Small intestine (tissue), 7 donors: ENCODE measurements at regions not wholly inside any gene's neighbourhood (a gene's known extent, or its start where the extent isn't known, plus 50 kb on each side); places are given as distances from the start of the nearest gene placed in this dataset.

Experiments
- DNase-seq, 2 donors: peaks; one replicate each; pipeline versions ENCODE4 v3.0.0 to v3.0.0-alpha.2; 2013
- FAIRE-seq: peaks from 2 replicates; lab custom pipeline; 2012; peaks lifted over from hg19 to GRCh38; lab: Jason Lieb, UNC
- H3K27ac ChIP-seq, 3 donors: one replicate each; pipeline ENCODE4 v1.5.1; 2013; ENCODE audit warnings: low read length in 2 of 3, mild to moderate bottlenecking in 2 of 3, control low read depth in 1 of 3, inconsistent platforms in 1 of 3, low read depth in 1 of 3, moderate library complexity in 1 of 3
- H3K27me3 ChIP-seq, 3 donors: one replicate each; pipeline ENCODE4 v1.6.1; 2013; ENCODE audit warnings: low read length in 3 of 3, inconsistent platforms in 1 of 3; ENCODE audit not compliant: control insufficient read depth in 3 of 3, insufficient read depth in 3 of 3
- H3K36me3 ChIP-seq, 3 donors: one replicate each; pipeline ENCODE4 v1.6.1; 2013; ENCODE audit warnings: low read length in 3 of 3, inconsistent platforms in 1 of 3, low read depth in 1 of 3, mild to moderate bottlenecking in 1 of 3, moderate library complexity in 1 of 3; ENCODE audit not compliant: control insufficient read depth in 3 of 3, insufficient read depth in 2 of 3
- H3K4me1 ChIP-seq, 3 donors: one replicate each; pipeline ENCODE4 v1.6.1; 2013; ENCODE audit warnings: low read length in 2 of 3, inconsistent platforms in 1 of 3, low read depth in 1 of 3, mild to moderate bottlenecking in 1 of 3, moderate library complexity in 1 of 3; ENCODE audit not compliant: control insufficient read depth in 3 of 3, insufficient read depth in 2 of 3
- H3K4me3 ChIP-seq, 3 donors: one replicate each; pipeline ENCODE4 v1.5.1; 2013; ENCODE audit warnings: low read length in 3 of 3, control low read depth in 1 of 3, inconsistent platforms in 1 of 3, low read depth in 1 of 3, mild to moderate bottlenecking in 1 of 3, moderate library complexity in 1 of 3
- H3K9me3 ChIP-seq, 2 donors: one replicate each; pipeline ENCODE4 v1.6.1; 2013; ENCODE audit warnings: low read depth in 1 of 2, low read length in 1 of 2; ENCODE audit not compliant: control insufficient read depth in 2 of 2, insufficient read depth in 1 of 2
- WGBS, 3 donors: extraction: QIAGEN DNeasy Blood & Tissue Kit; methylation state at CpG; one replicate each; pipeline ENCODE4 v1.1.7; 2013; 5-methylcytosine and 5-hydroxymethylcytosine counted together
- donor health status: healthy with polysubstance abuse.
- donor health status: control.
- donor health status: control.
- donor health status: Bipolar disorder and iron deficiency.
- donor health status: healthy.

DNA sequence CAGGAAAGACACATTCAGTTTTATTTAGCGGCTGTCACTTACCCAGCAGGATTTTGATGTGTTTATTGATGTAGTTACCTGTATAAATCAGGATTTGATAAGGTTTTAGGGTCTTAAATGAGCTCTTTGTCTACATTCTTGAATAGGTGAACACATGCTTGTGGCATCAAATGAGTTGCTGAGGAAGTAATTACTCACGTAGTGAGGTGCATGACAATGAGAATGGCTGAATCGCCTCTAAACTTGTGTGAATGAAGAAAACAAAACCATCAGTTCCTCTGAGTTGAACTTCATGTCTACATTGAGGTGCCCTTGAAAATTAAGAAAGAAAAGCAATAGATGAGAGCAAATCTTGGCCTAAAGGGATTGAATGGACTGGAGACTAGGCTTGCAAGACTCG lies 245.6 kb upstream of the SATB1 start:
- Histone ChIP-seq H3K9me3 (no peaks in the 10 kb centered on the region), H3K27ac (no peak overlapping the region), H3K36me3 (no peaks in the 10 kb centered on the region), H3K27me3 (no peaks in the 10 kb centered on the region), H3K4me1 (no peaks in the 10 kb centered on the region), H3K4me3 (no peak overlapping the region)
- DNase-seq (no peak), FAIRE-seq (no peak)
- 81 to 88% (median 83%) methylated on average over 4 of the region's 4 CpGs for WGBS, 3 donors

- DNase-seq (no peak), FAIRE-seq (no peak)
- Histone ChIP-seq H3K36me3 (no peaks in the 10 kb centered on the region), H3K4me3 (no peak overlapping the region), H3K27ac (no peak overlapping the region), H3K27me3 (no peaks in the 10 kb centered on the region), H3K9me3 (no peaks in the 10 kb centered on the region), H3K4me1 (no peaks in the 10 kb centered on the region)
- WGBS, 3 donors, result 65 to 81% (median 71%) methylated on average over 1 of the region's 1 CpG
These were observed 244.2 kb upstream of the SATB1 start for GRCh38 chr3:18669374-18669773.

- DNase-seq (no peak), FAIRE-seq (no peak)
- Histone ChIP-seq H3K9me3 (no peaks in the 10 kb centered on the region), H3K27me3 (no peaks in the 10 kb centered on the region), H3K4me3 (no peak overlapping the region), H3K27ac (no peak overlapping the region), H3K4me1 (no peaks in the 10 kb centered on the region), H3K36me3 (no peaks in the 10 kb centered on the region)
- 52 to 58% (median 58%) methylated on average over 4 of the region's 4 CpGs for WGBS, 3 donors
These were observed 242.4 kb upstream of the SATB1 start for GRCh38 chr3:18667552-18667951.

GRCh38 chr3:18666655-18667054 lies 241.5 kb upstream of the SATB1 start:
- Histone ChIP-seq H3K27ac (no peak overlapping the region), H3K4me1 (no peaks in the 10 kb centered on the region), H3K9me3 (no peaks in the 10 kb centered on the region), H3K4me3 (no peak overlapping the region), H3K27me3 (no peaks in the 10 kb centered on the region), H3K36me3 (no peaks in the 10 kb centered on the region)
- DNase-seq (no peak), FAIRE-seq (no peak)
- 62 to 71% (median 64%) methylated on average over 2 of the region's 2 CpGs for WGBS, 3 donors

- no peak for DNase-seq
- Histone ChIP-seq H3K9me3 (no peaks in the 10 kb centered on the region), H3K27ac (no peak overlapping the region), H3K27me3 (no peaks in the 10 kb centered on the region), H3K4me1 (no peaks in the 10 kb centered on the region), H3K36me3 (no peaks in the 10 kb centered on the region), H3K4me3 (no peak overlapping the region)
- no peak for FAIRE-seq
These were observed 234.9 kb upstream of the SATB1 start for GRCh38 chr3:18660059-18660458.

GRCh38 chr3:18657858-18658820 lies 233.0 kb upstream of the SATB1 start:
- no peak for FAIRE-seq
- Histone ChIP-seq H3K4me3 (no peak overlapping the region), H3K27me3 (no peaks in the 10 kb centered on the region), H3K36me3 (no peaks in the 10 kb centered on the region), H3K9me3 (no peaks in the 10 kb centered on the region), H3K27ac (no peak overlapping the region), H3K4me1 (no peaks in the 10 kb centered on the region)
- 27 to 39% (median 35%) methylated on average over 6 of the region's 6 CpGs for WGBS, 3 donors
- no peak for DNase-seq

DNA sequence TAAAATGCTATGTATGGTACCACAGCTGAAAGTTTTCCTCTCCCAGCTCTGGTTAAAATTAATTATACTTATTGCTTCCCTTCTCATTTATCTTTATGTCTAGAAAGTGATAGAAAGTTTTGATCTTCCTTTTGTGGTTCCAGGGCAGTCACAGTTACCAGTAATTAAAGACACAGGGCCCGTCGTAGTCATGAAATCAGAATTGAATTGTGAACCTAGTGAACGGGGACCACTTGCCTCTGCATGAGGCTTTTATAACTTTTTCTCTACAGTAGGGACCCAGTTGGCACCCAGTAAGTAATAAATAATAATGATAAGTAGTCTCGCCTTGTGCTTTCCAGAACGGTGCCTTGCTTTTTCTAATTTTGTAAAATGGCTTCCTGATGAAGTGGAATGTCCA lies 231.7 kb upstream of the SATB1 start:
- Histone ChIP-seq H3K27ac (no peak overlapping the region), H3K4me1 (no peaks in the 10 kb centered on the region), H3K27me3 (no peaks in the 10 kb centered on the region), H3K36me3 (no peaks in the 10 kb centered on the region), H3K4me3 (no peak overlapping the region), H3K9me3 (no peaks in the 10 kb centered on the region)
- FAIRE-seq (no peak), DNase-seq (no peak)
- WGBS, 3 donors, result 70 to 78% (median 72%) methylated on average over 5 of the region's 5 CpGs

DNA sequence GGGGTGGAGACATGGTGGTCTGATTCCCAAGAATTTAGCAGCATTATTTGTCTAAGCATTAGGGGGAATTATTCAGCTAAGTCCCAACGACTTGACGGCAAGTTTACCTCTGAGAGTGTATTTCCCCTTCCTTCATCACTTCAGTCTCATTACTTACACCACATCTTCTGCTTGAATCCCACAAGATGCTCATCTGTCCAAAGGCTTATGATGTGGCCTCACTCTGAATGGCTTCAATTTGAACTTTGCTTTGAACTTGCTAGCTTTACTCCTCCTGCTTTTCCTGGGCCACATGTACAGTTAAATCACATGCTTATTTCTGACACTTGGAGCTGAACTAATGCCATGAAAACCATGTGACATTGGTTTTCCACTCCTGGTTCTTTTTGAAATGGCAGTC lies 231.3 kb upstream of the SATB1 start:
- DNase-seq (no peak), FAIRE-seq (no peak)
- no peaks in the 10 kb centered on the region for H3K4me1 ChIP-seq
- H3K4me3 ChIP-seq, result no peak overlapping the region
- no peak overlapping the region for H3K27ac ChIP-seq
- H3K9me3 ChIP-seq, result no peaks in the 10 kb centered on the region
- WGBS, 3 donors, result 63 to 76% (median 71%) methylated on average over 2 of the region's 2 CpGs
- no peaks in the 10 kb centered on the region for H3K27me3 ChIP-seq
- no peaks in the 10 kb centered on the region for H3K36me3 ChIP-seq

DNA sequence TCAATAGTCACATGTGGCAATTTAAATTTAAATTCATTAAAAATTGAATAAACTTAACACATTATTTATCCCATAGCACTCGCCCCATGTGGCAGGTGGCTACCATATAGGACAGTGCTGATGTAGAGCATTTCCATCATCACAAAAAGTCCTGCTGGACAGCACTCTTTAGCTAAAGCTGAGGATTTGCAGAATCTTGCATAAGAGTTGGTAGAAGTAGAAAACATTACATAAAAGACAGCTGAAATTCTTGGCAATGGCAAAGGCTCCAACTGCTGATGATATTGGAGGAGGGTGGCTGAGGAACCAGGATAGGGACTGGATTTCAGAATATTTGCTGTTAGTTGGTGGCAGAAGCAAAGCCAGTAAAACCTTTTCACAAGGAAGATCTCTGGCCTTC lies 230.7 kb upstream of the SATB1 start:
- Histone ChIP-seq H3K9me3 (no peaks in the 10 kb centered on the region), H3K36me3 (no peaks in the 10 kb centered on the region), H3K27ac (no peak overlapping the region), H3K27me3 (no peaks in the 10 kb centered on the region), H3K4me3 (no peak overlapping the region), H3K4me1 (no peaks in the 10 kb centered on the region)
- DNase-seq, result no peak
- no peak for FAIRE-seq
- 81 to 91% (median 81%) methylated on average over 1 of the region's 1 CpG for WGBS, 3 donors
